ENCODE measurements at regions not wholly inside any gene's neighbourhood (a gene's known extent, or its start where the extent isn't known, plus 50 kb on each side); places are given as distances from the start of the nearest gene placed in this dataset.

DNA sequence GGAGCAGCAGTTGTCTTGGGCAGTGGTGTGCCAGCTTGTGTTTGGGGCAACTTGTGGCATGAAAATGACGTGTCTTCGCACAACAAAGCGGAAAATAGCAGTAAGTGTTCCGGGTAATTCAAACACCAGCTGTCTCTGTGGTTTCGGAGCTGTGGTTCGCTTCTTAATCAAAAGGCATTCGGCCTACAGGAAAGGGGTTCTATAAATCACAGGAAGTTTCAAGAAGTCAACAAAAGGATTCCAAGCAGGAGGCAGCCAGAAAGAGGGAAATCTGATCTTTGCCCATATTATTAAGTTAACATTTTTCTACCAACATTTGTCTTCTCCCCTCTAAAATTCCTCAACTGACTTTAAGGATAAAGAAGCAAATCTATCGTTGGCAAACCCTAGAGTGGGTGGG, 353.4 kb downstream of the FGFR2 start:
- no peak overlapping the region for H3K27ac ChIP-seq (ENCODE audit: low read depth, low read length)
- no TSS peak for BruUV-seq (replicated peaks)
- ChIA-PET POLR2A (no interaction called here), CTCF (no interaction called here), RAD21 (ENCODE audit: low non-redundant PET in 1 of 2, low total read pairs in 2 of 2, uncharacterized antibody in 2 of 2, unreplicated experiment in 2 of 2) (no interaction called here)
- no peak for ATAC-seq
- H3K36me3 ChIP-seq (ENCODE audit: control insufficient read depth in 1 of 2, insufficient read depth in 2 of 2, low read length in 2 of 2) = no peaks in the 10 kb centered on the region
- intact Hi-C loops (cut with micrococcal nuclease) = no loop called here
- no peaks in the 10 kb centered on the region for H4K20me1 ChIP-seq (ENCODE audit: insufficient read depth)
- H3K9me2 ChIP-seq (ENCODE audit: insufficient read depth) = no peaks in the 10 kb centered on the region
- H2AFZ ChIP-seq (ENCODE audit: low read depth, low read length, poor library complexity, severe bottlenecking) = no peak overlapping the region
- no peak for DNase-seq (ENCODE audit: low read depth, low spot score)
- H3K79me2 ChIP-seq (ENCODE audit: insufficient read depth, low read length) = no peaks in the 10 kb centered on the region
- H3K27me3 ChIP-seq (ENCODE audit: insufficient read depth, low read length) = no peaks in the 10 kb centered on the region; the same call in 1 of the 2 replicates
- no peaks in the 10 kb centered on the region for H3K9me3 ChIP-seq (ENCODE audit: control insufficient read depth in 1 of 2, insufficient read depth in 1 of 2, low read depth in 1 of 2, low read length in 2 of 2)
- H3K4me1 ChIP-seq (ENCODE audit: control insufficient read depth in 1 of 2, insufficient read depth in 2 of 2, low read length in 2 of 2) = peaks cover 0 to 7% of the 10 kb centered on the region in 2 experiments; a peak in 1 of 4 replicates
- no peak for TF ChIP-seq RAD21 (IDR thresholded peaks at IDR 0.05; ENCODE audit: low read depth)
- TF ChIP-seq, protein P1, sequence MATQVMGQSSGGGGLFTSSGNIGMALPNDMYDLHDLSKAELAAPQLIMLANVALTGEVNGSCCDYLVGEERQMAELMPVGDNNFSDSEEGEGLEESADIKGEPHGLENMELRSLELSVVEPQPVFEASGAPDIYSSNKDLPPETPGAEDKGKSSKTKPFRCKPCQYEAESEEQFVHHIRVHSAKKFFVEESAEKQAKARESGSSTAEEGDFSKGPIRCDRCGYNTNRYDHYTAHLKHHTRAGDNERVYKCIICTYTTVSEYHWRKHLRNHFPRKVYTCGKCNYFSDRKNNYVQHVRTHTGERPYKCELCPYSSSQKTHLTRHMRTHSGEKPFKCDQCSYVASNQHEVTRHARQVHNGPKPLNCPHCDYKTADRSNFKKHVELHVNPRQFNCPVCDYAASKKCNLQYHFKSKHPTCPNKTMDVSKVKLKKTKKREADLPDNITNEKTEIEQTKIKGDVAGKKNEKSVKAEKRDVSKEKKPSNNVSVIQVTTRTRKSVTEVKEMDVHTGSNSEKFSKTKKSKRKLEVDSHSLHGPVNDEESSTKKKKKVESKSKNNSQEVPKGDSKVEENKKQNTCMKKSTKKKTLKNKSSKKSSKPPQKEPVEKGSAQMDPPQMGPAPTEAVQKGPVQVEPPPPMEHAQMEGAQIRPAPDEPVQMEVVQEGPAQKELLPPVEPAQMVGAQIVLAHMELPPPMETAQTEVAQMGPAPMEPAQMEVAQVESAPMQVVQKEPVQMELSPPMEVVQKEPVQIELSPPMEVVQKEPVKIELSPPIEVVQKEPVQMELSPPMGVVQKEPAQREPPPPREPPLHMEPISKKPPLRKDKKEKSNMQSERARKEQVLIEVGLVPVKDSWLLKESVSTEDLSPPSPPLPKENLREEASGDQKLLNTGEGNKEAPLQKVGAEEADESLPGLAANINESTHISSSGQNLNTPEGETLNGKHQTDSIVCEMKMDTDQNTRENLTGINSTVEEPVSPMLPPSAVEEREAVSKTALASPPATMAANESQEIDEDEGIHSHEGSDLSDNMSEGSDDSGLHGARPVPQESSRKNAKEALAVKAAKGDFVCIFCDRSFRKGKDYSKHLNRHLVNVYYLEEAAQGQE (IDR thresholded peaks at IDR 0.05; ENCODE audit: low read depth) = no peak
- no peak for TF ChIP-seq FOSL1 (IDR thresholded peaks at IDR 0.05; ENCODE audit: low read depth)
- no peak for TF ChIP-seq SRF (IDR thresholded peaks at IDR 0.05; ENCODE audit: low read depth)
- TF ChIP-seq, protein P2, sequence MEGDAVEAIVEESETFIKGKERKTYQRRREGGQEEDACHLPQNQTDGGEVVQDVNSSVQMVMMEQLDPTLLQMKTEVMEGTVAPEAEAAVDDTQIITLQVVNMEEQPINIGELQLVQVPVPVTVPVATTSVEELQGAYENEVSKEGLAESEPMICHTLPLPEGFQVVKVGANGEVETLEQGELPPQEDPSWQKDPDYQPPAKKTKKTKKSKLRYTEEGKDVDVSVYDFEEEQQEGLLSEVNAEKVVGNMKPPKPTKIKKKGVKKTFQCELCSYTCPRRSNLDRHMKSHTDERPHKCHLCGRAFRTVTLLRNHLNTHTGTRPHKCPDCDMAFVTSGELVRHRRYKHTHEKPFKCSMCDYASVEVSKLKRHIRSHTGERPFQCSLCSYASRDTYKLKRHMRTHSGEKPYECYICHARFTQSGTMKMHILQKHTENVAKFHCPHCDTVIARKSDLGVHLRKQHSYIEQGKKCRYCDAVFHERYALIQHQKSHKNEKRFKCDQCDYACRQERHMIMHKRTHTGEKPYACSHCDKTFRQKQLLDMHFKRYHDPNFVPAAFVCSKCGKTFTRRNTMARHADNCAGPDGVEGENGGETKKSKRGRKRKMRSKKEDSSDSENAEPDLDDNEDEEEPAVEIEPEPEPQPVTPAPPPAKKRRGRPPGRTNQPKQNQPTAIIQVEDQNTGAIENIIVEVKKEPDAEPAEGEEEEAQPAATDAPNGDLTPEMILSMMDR (IDR thresholded peaks at IDR 0.05 in 2 of 3, conservative IDR thresholded peaks at IDR 0.05 in 1 of 3; ENCODE audit: borderline replicate concordance in 1 of 3, insufficient read depth in 1 of 3, low read depth in 2 of 3, low read length in 2 of 3) = no peak
- TF ChIP-seq TCF7L2 (IDR thresholded peaks at IDR 0.05; ENCODE audit: borderline replicate concordance, extremely low read depth, insufficient read depth, insufficient read length) = no peak
- TF ChIP-seq EZH2 (IDR thresholded peaks at IDR 0.05) = no peak
- no peak for TF ChIP-seq ELF1 (IDR thresholded peaks at IDR 0.05; ENCODE audit: borderline replicate concordance, low read depth)
- no peak for TF ChIP-seq SIN3A (IDR thresholded peaks at IDR 0.05; ENCODE audit: low read depth)
- TF ChIP-seq POLR2AphosphoS5 (IDR thresholded peaks at IDR 0.05; ENCODE audit: low read depth, low read length) = no peak
- no peak for TF ChIP-seq EGR1 (IDR thresholded peaks at IDR 0.05; ENCODE audit: low read depth)
- TF ChIP-seq, protein P3, sequence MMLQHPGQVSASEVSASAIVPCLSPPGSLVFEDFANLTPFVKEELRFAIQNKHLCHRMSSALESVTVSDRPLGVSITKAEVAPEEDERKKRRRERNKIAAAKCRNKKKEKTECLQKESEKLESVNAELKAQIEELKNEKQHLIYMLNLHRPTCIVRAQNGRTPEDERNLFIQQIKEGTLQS (IDR thresholded peaks at IDR 0.05) = no peak
- TF ChIP-seq EZH2phosphoT487 (IDR thresholded peaks at IDR 0.05; ENCODE audit: borderline replicate concordance) = no peak
- TF ChIP-seq JUND (IDR thresholded peaks at IDR 0.05) = no peak
- TF ChIP-seq SP1 (IDR thresholded peaks at IDR 0.05; ENCODE audit: low read depth) = no peak
- TF ChIP-seq ZNF274 (IDR thresholded peaks at IDR 0.05; ENCODE audit: low read depth, low read length) = no peak
- TF ChIP-seq, protein P4, sequence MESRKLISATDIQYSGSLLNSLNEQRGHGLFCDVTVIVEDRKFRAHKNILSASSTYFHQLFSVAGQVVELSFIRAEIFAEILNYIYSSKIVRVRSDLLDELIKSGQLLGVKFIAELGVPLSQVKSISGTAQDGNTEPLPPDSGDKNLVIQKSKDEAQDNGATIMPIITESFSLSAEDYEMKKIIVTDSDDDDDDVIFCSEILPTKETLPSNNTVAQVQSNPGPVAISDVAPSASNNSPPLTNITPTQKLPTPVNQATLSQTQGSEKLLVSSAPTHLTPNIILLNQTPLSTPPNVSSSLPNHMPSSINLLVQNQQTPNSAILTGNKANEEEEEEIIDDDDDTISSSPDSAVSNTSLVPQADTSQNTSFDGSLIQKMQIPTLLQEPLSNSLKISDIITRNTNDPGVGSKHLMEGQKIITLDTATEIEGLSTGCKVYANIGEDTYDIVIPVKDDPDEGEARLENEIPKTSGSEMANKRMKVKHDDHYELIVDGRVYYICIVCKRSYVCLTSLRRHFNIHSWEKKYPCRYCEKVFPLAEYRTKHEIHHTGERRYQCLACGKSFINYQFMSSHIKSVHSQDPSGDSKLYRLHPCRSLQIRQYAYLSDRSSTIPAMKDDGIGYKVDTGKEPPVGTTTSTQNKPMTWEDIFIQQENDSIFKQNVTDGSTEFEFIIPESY (IDR thresholded peaks at IDR 0.05; ENCODE audit: extremely low read depth, insufficient replicate concordance, low read length) = no peak
- TF ChIP-seq ZFX (IDR thresholded peaks at IDR 0.05) = no peak
- H3K9ac ChIP-seq (ENCODE audit: low read length) = no peak overlapping the region
- H3K4me2 ChIP-seq (ENCODE audit: low read length) = no peak overlapping the region
- H3K4me3 ChIP-seq (replicated peaks in 1 of 2; ENCODE audit: low read depth in 1 of 2, low read length in 2 of 2) = no peak overlapping the region
